K562 (cell line): ENCODE measurements at regions not wholly inside any gene's neighbourhood (a gene's known extent, or its start where the extent isn't known, plus 50 kb on each side); places are given as distances from the start of the nearest gene placed in this dataset.

Experiments
- ATAC-seq: fragments of 200-7000 bp; cut with Tn5 transposase; 3 replicates; pipeline ENCODE4 v1.9.1; 2020; ENCODE audit warnings: moderate library complexity
- BruUV-seq: library from RNA; stranded (reverse); fragments of 400-500 nt; replicated peaks from 2 replicates; lab custom pipeline; 2021; lab: Mats Ljungman, UMichigan
- CTCF ChIA-PET: fragments of 300-600 bp; formaldehyde crosslinking; extraction: SDS; loops from one replicate; lab custom pipeline; 2021; ENCODE audit warnings: low intra/inter-chr PET ratio; lab: Yijun Ruan, JAX
- POLR2A ChIA-PET: fragments of 300-600, 350-650 bp; sonication (Branson Sonifier 250); formaldehyde crosslinking; extraction: SDS; loops from one replicate; lab custom pipeline; 2021; ENCODE audit warnings: antibody characterized with exemption, inconsistent platforms; lab: Yijun Ruan, JAX
- DNase-seq, 4 experiments: peaks; one replicate each; pipeline versions ENCODE4 v3.0.0 to v3.0.0-alpha.2; 2011 to 2018; ENCODE audit warnings: low spot score in 3 of 4, mixed read lengths in 3 of 4; ENCODE audit errors: extremely low read depth in 1 of 4
- FAIRE-seq: peaks from 2 replicates; lab custom pipeline; 2011; peaks lifted over from hg19 to GRCh38; lab: Jason Lieb, UNC
- H2AFZ ChIP-seq: 2 replicates; pipeline ENCODE4 v1.6.0; 2011; ENCODE audit warnings: low read depth, low read length, control low read depth, inconsistent platforms
- H3K27ac ChIP-seq: fragments of 200-600 bp; 3 replicates; pipeline ENCODE4 v1.8.0; 2011; ENCODE audit warnings: low read depth, mild to moderate bottlenecking, control low read depth, inconsistent platforms, low read length, moderate library complexity, mixed read lengths; ENCODE audit errors: extremely low read depth
- H3K27me3 ChIP-seq, 2 experiments: fragments of 300-600 bp in 1 of 2; 2 replicates in 1 of 2; 3 replicates in 1 of 2; pipeline versions ENCODE4 v1.6.0 to v1.8.0; 2011; ENCODE audit warnings: inconsistent platforms in 2 of 2, low read length in 2 of 2, mild to moderate bottlenecking in 1 of 2, mixed read lengths in 1 of 2, moderate library complexity in 1 of 2; ENCODE audit not compliant: control insufficient read depth in 2 of 2, insufficient read depth in 2 of 2
- H3K36me3 ChIP-seq: fragments of 300-600 bp; 3 replicates; pipeline ENCODE4 v1.8.0; 2011; ENCODE audit warnings: mild to moderate bottlenecking, low read length, inconsistent platforms; ENCODE audit not compliant: control insufficient read depth, insufficient read depth
- H3K4me1 ChIP-seq, 2 experiments: fragments of 200-600 bp in 1 of 2; replicated peaks in 1 of 2; 2 replicates in 1 of 2; 3 replicates in 1 of 2; pipeline versions ENCODE4 v1.5.1 to v1.8.0; 2011; ENCODE audit warnings: inconsistent platforms in 2 of 2, low read length in 2 of 2, mild to moderate bottlenecking in 1 of 2, mixed read lengths in 1 of 2, moderate library complexity in 1 of 2; ENCODE audit not compliant: control insufficient read depth in 2 of 2, insufficient read depth in 2 of 2
- H3K4me2 ChIP-seq: 2 replicates; pipeline ENCODE4 v1.6.1; 2011; ENCODE audit warnings: low read length, control low read depth, inconsistent platforms, mixed read lengths; ENCODE audit not compliant: insufficient read depth
- H3K4me3 ChIP-seq: fragments of 200-600 bp; sonication (generic), shearing (Covaris generic); 2 replicates; pipeline ENCODE4 v1.5.1; 2016; ENCODE audit warnings: control low read depth, inconsistent platforms
- H3K79me2 ChIP-seq: fragments of 200-600 bp; 3 replicates; pipeline ENCODE4 v1.8.0; 2011; ENCODE audit warnings: low read length, inconsistent platforms; ENCODE audit not compliant: control insufficient read depth, insufficient read depth
- H3K9ac ChIP-seq, 2 experiments: 2 replicates each; pipeline versions ENCODE4 v1.6.0 to v1.6.1; 2011; ENCODE audit warnings: low read depth in 2 of 2, low read length in 2 of 2, control low read depth in 1 of 2, inconsistent platforms in 1 of 2, mild to moderate bottlenecking in 1 of 2, mixed read lengths in 1 of 2; ENCODE audit not compliant: insufficient read depth in 1 of 2
- H3K9me1 ChIP-seq: one replicate; pipeline ENCODE4 v1.6.0; 2011; ENCODE audit warnings: inconsistent platforms, mild to moderate bottlenecking, low read length, moderate library complexity; ENCODE audit not compliant: control insufficient read depth, insufficient read depth
- H3K9me3 ChIP-seq: replicated peaks from 2 replicates; pipeline ENCODE4 v1.5.1; 2011; ENCODE audit warnings: low read depth, low read length, inconsistent platforms; ENCODE audit not compliant: control insufficient read depth, insufficient read depth
- H4K20me1 ChIP-seq: replicated peaks from 2 replicates; pipeline ENCODE4 v1.6.1; 2011; ENCODE audit warnings: low read length, inconsistent platforms, mixed read lengths; ENCODE audit not compliant: control insufficient read depth, insufficient read depth
- AFF1 ChIP-seq, 2 experiments: fragments of 450-650 bp; IDR thresholded peaks; 2 replicates each; pipeline ENCODE4 v1.6.1; 2018; ENCODE audit warnings: mild to moderate bottlenecking in 2 of 2, low read depth in 1 of 2; ENCODE audit not compliant: partially characterized antibody in 2 of 2
- HMG20B ChIP-seq: fragments of 250-450 bp; sonication (Bioruptor Pico); IDR thresholded peaks from 2 replicates; pipeline ENCODE4 v1.5.0; 2021; ENCODE audit warnings: mild to moderate bottlenecking
- HNRNPL ChIP-seq: fragments of 200-400 bp; formaldehyde crosslinking; IDR thresholded peaks from 2 replicates; pipeline ENCODE4 v1.6.1; 2017; ENCODE audit warnings: low read depth, mild to moderate bottlenecking, low read length
- MEF2A ChIP-seq: IDR thresholded peaks from 2 replicates; pipeline ENCODE4 v1.6.1; 2011; ENCODE audit warnings: low read depth, mild to moderate bottlenecking, low read length, moderate library complexity; ENCODE audit not compliant: control insufficient read depth
- NFIX ChIP-seq: fragments of 250-450 bp; sonication (Bioruptor Pico); IDR thresholded peaks from 2 replicates; pipeline ENCODE4 v1.4.0; 2020; ENCODE audit warnings: low read depth, mild to moderate bottlenecking, moderate library complexity
- SIX5 ChIP-seq, 2 experiments: IDR thresholded peaks; 2 replicates each; pipeline ENCODE4 v1.6.1; 2011; ENCODE audit warnings: low read length in 2 of 2, borderline replicate concordance in 1 of 2, low read depth in 1 of 2, mild to moderate bottlenecking in 1 of 2, moderate library complexity in 1 of 2; ENCODE audit not compliant: insufficient read depth in 1 of 2
- THAP12 ChIP-seq: fragments of 250-450 bp; sonication (Bioruptor Pico); IDR thresholded peaks from 2 replicates; pipeline ENCODE4 v1.9.0; 2021; ENCODE audit warnings: mild to moderate bottlenecking, inconsistent platforms
- ZFP91 ChIP-seq: sonication (generic); formaldehyde crosslinking; IDR thresholded peaks from 2 replicates; pipeline ENCODE4 v1.8.0; 2022; ENCODE audit warnings: mild to moderate bottlenecking, missing genetic modification reagents
- ZFPM2 ChIP-seq: fragments of 250-450 bp; sonication (Bioruptor Pico); IDR thresholded peaks from 2 replicates; pipeline ENCODE4 v1.5.1; 2022; ENCODE audit warnings: mild to moderate bottlenecking
- ZFX ChIP-seq: sonication (generic); formaldehyde crosslinking; IDR thresholded peaks from 2 replicates; pipeline ENCODE4 v1.8.0; 2022; ENCODE audit warnings: mild to moderate bottlenecking, missing genetic modification reagents, moderate library complexity
- ZNF431 ChIP-seq: sonication (generic); formaldehyde crosslinking; IDR thresholded peaks from 2 replicates; pipeline ENCODE4 v1.8.0; 2022; ENCODE audit warnings: mild to moderate bottlenecking, missing genetic modification reagents
- ZNF449 ChIP-seq: fragments of 250-450 bp; sonication (Bioruptor Pico); IDR thresholded peaks from 2 replicates; pipeline ENCODE4 v1.8.0; 2022; ENCODE audit warnings: moderate library complexity, mild to moderate bottlenecking, inconsistent platforms
- WGBS: fragments of 100-300 bp; shearing (Covaris generic); methylation state at CpG from one replicate; pipeline ENCODE4 v1.1.6; 2016; ENCODE audit warnings: low coverage, mixed read lengths; ENCODE audit not compliant: insufficient coverage; ENCODE audit errors: missing lambda C conversion rate; 5-methylcytosine and 5-hydroxymethylcytosine counted together
- in situ Hi-C: fragments of 300-500 bp; cut with MboI; formaldehyde crosslinking; loops from 4 replicates; pipeline ENCODE4 v1.15.0; 2018; ENCODE audit warnings: inconsistent platforms, mixed read lengths
- intact Hi-C: fragments of 100-400 bp; cut with micrococcal nuclease; formaldehyde crosslinking; loops from 2 replicates; pipeline ENCODE4 v1.14.2; 2022

GRCh38 chr1:168980656-168981055 is 125.8 kb upstream of the ATP1B1 start (continued):
- TF ChIP-seq ZNF449 (CRISPR knock-in tag): no peak
- no peak for TF ChIP-seq THAP12 (CRISPR knock-in tag)

GRCh38 chr1:168982778-168983177 is 123.7 kb upstream of the ATP1B1 start:
- ATAC-seq: no peak
- H3K27ac ChIP-seq: no peak overlapping the region
- in situ Hi-C loops (no loop called here), intact Hi-C loops (no loop called here)
- H3K4me2 ChIP-seq: no peak overlapping the region
- no peaks in the 10 kb centered on the region for H3K79me2 ChIP-seq
- H3K9me1 ChIP-seq: no peaks in the 10 kb centered on the region
- H3K27me3 ChIP-seq: no peaks in the 10 kb centered on the region
- no peak for FAIRE-seq
- no peaks in the 10 kb centered on the region for H3K9me3 ChIP-seq
- 2% methylated on average over 4 of the region's 4 CpGs for WGBS
- H3K9ac ChIP-seq: no peak overlapping the region
- H4K20me1 ChIP-seq: no peaks in the 10 kb centered on the region
- ChIA-PET POLR2A (no interaction called here), CTCF (no interaction called here)
- DNase-seq: no peak
- no peak overlapping the region for H3K4me3 ChIP-seq
- H3K4me1 ChIP-seq: no peaks in the 10 kb centered on the region
- BruUV-seq: no TSS peak
- H2AFZ ChIP-seq: no peak overlapping the region
- H3K36me3 ChIP-seq: no peaks in the 10 kb centered on the region
- no peak for TF ChIP-seq AFF1 (IDR thresholded peaks at IDR 0.05; ENCODE audit: low read depth in 1 of 2, partially characterized antibody in 2 of 2)
- TF ChIP-seq ZFP91: no peak
- no peak for TF ChIP-seq HNRNPL
- TF ChIP-seq HMG20B: no peak
- TF ChIP-seq ZNF431 (CRISPR knock-in tag): no peak
- no peak for TF ChIP-seq NFIX (CRISPR knock-in tag)
- no peak for TF ChIP-seq MEF2A
- no peak for TF ChIP-seq SIX5 (IDR thresholded peaks at IDR 0.05; ENCODE audit: borderline replicate concordance in 1 of 2, insufficient read depth in 1 of 2, low read depth in 1 of 2, low read length in 2 of 2)
- TF ChIP-seq ZFPM2 (CRISPR knock-in tag): no peak
- TF ChIP-seq ZFX (CRISPR knock-in tag): no peak
